HEK293 (cell line): ENCODE measurements at regions not wholly inside any gene's neighbourhood (a gene's known extent, or its start where the extent isn't known, plus 50 kb on each side); places are given as distances from the start of the nearest gene placed in this dataset.

Experiments
- GLI4 ChIP-seq: fragments of 450-650 bp; formaldehyde crosslinking; IDR thresholded peaks from 2 replicates; pipeline ENCODE4 v1.5.1; 2016; ENCODE audit warnings: missing biosample characterization, missing genetic modification characterization
- OSR2 ChIP-seq: fragments of 450-650 bp; formaldehyde crosslinking; IDR thresholded peaks from 2 replicates; pipeline ENCODE4 v1.5.1; 2016; ENCODE audit warnings: missing biosample characterization, missing genetic modification characterization
- OVOL3 ChIP-seq: fragments of 450-650 bp; formaldehyde crosslinking; IDR thresholded peaks from 2 replicates; pipeline ENCODE4 v1.5.1; 2016; ENCODE audit warnings: missing biosample characterization, missing genetic modification characterization
- PATZ1 ChIP-seq: fragments of 450-650 bp; formaldehyde crosslinking; IDR thresholded peaks from 2 replicates; pipeline ENCODE4 v1.5.1; 2016; ENCODE audit warnings: missing biosample characterization, missing genetic modification characterization
- YY1 ChIP-seq: fragments of 450-650 bp; formaldehyde crosslinking; IDR thresholded peaks from 2 replicates; pipeline ENCODE4 v1.5.1; 2018; ENCODE audit warnings: missing biosample characterization, missing genetic modification characterization
- ZBTB48 ChIP-seq: fragments of 450-650 bp; formaldehyde crosslinking; IDR thresholded peaks from 2 replicates; pipeline ENCODE4 v1.5.1; 2016; ENCODE audit warnings: missing biosample characterization, missing genetic modification characterization
- ZNF138 ChIP-seq: fragments of 450-650 bp; formaldehyde crosslinking; IDR thresholded peaks from 2 replicates; pipeline ENCODE4 v1.5.1; 2016; ENCODE audit warnings: missing biosample characterization, missing genetic modification characterization, borderline replicate concordance
- ZNF221 ChIP-seq: fragments of 450-650 bp; formaldehyde crosslinking; IDR thresholded peaks from 2 replicates; pipeline ENCODE4 v1.5.1; 2017; ENCODE audit warnings: missing biosample characterization, missing genetic modification characterization, borderline replicate concordance
- ZNF24 ChIP-seq: fragments of 450-650 bp; formaldehyde crosslinking; IDR thresholded peaks from 2 replicates; pipeline ENCODE4 v1.5.1; 2016; ENCODE audit warnings: missing biosample characterization, missing genetic modification characterization
- ZNF302 ChIP-seq: fragments of 450-650 bp; formaldehyde crosslinking; IDR thresholded peaks from 2 replicates; pipeline ENCODE4 v1.5.1; 2016; ENCODE audit warnings: missing biosample characterization, missing genetic modification characterization, low read depth
- ZNF335 ChIP-seq: fragments of 450-650 bp; formaldehyde crosslinking; conservative IDR thresholded peaks from 2 replicates; pipeline ENCODE4 v1.5.1; 2016; ENCODE audit warnings: missing biosample characterization, missing genetic modification characterization
- ZNF362 ChIP-seq: fragments of 450-650 bp; formaldehyde crosslinking; IDR thresholded peaks from 2 replicates; pipeline ENCODE4 v1.5.1; 2016; ENCODE audit warnings: missing biosample characterization, missing genetic modification characterization
- ZNF398 ChIP-seq: fragments of 450-650 bp; formaldehyde crosslinking; IDR thresholded peaks from 2 replicates; pipeline ENCODE4 v1.5.1; 2017; ENCODE audit warnings: missing biosample characterization, missing genetic modification characterization
- ZNF423 ChIP-seq: fragments of 450-650 bp; formaldehyde crosslinking; IDR thresholded peaks from 2 replicates; pipeline ENCODE4 v1.5.1; 2016; ENCODE audit warnings: missing biosample characterization, missing genetic modification characterization
- ZNF626 ChIP-seq: fragments of 450-650 bp; sonication (Bioruptor Pico); formaldehyde crosslinking; IDR thresholded peaks from 2 replicates; pipeline ENCODE4 v1.5.1; 2018; ENCODE audit warnings: missing biosample characterization, missing genetic modification characterization, inconsistent platforms
- ZNF768 ChIP-seq: fragments of 450-650 bp; formaldehyde crosslinking; IDR thresholded peaks from 2 replicates; pipeline ENCODE4 v1.5.1; 2018; ENCODE audit warnings: missing biosample characterization, mild to moderate bottlenecking, missing genetic modification characterization
- ZNF837 ChIP-seq: fragments of 450-650 bp; formaldehyde crosslinking; IDR thresholded peaks from 2 replicates; pipeline ENCODE4 v1.5.1; 2016; ENCODE audit warnings: missing biosample characterization, missing genetic modification characterization
- TF ChIP-seq, protein P1 (sequence below): fragments of 450-650 bp; formaldehyde crosslinking; IDR thresholded peaks from 2 replicates; pipeline ENCODE4 v1.5.1; 2016; ENCODE audit warnings: missing biosample characterization, missing genetic modification characterization, low read depth
- TF ChIP-seq, protein P2 (sequence below): fragments of 450-650 bp; formaldehyde crosslinking; IDR thresholded peaks from 2 replicates; pipeline ENCODE4 v1.5.1; 2016; ENCODE audit warnings: missing biosample characterization, missing genetic modification characterization
- TF ChIP-seq, protein P3 (sequence below): fragments of 450-650 bp; formaldehyde crosslinking; IDR thresholded peaks from 2 replicates; pipeline ENCODE4 v1.5.1; 2016; ENCODE audit warnings: missing biosample characterization, missing genetic modification characterization, borderline replicate concordance

GRCh38 chr10:50991456-50992355, 82.6 kb upstream of the PRKG1 start (continued):
- TF ChIP-seq, protein P1, sequence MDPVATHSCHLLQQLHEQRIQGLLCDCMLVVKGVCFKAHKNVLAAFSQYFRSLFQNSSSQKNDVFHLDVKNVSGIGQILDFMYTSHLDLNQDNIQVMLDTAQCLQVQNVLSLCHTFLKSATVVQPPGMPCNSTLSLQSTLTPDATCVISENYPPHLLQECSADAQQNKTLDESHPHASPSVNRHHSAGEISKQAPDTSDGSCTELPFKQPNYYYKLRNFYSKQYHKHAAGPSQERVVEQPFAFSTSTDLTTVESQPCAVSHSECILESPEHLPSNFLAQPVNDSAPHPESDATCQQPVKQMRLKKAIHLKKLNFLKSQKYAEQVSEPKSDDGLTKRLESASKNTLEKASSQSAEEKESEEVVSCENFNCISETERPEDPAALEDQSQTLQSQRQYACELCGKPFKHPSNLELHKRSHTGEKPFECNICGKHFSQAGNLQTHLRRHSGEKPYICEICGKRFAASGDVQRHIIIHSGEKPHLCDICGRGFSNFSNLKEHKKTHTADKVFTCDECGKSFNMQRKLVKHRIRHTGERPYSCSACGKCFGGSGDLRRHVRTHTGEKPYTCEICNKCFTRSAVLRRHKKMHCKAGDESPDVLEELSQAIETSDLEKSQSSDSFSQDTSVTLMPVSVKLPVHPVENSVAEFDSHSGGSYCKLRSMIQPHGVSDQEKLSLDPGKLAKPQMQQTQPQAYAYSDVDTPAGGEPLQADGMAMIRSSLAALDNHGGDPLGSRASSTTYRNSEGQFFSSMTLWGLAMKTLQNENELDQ = no peak
- TF ChIP-seq ZNF423 (peak; percentile 78), OVOL3 (tag by site-specific recombination) (no peak), ZNF398 (tag by site-specific recombination) (0 out of 2 replicates have a peak, but pooled peaks have one; percentile 9), ZNF24 (tag by site-specific recombination) (0 out of 2 replicates have a peak, but pooled peaks have one; percentile 39), ZNF362 (tag by site-specific recombination) (no peak), ZNF768 (tag by site-specific recombination) (no peak), GLI4 (tag by site-specific recombination) (no peak), ZNF626 (tag by site-specific recombination) (no peak), ZBTB48 (peak; percentile 86), OSR2 (tag by site-specific recombination) (no peak), ZNF837 (tag by site-specific recombination) (no peak), YY1 (tag by site-specific recombination) (no peak), ZNF221 (tag by site-specific recombination) (no peak), PATZ1 (tag by site-specific recombination) (peak; percentile 59; the same call in 1 of the 2 replicates), ZNF138 (tag by site-specific recombination) (no peak), ZNF302 (tag by site-specific recombination) (no peak), ZNF335 (peak; percentile 69)
- TF ChIP-seq, protein P2, sequence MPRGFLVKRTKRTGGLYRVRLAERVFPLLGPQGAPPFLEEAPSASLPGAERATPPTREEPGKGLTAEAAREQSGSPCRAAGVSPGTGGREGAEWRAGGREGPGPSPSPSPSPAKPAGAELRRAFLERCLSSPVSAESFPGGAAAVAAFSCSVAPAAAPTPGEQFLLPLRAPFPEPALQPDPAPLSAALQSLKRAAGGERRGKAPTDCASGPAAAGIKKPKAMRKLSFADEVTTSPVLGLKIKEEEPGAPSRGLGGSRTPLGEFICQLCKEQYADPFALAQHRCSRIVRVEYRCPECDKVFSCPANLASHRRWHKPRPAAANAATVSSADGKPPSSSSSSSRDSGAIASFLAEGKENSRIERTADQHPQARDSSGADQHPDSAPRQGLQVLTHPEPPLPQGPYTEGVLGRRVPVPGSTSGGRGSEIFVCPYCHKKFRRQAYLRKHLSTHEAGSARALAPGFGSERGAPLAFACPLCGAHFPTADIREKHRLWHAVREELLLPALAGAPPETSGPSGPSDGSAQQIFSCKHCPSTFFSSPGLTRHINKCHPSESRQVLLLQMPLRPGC (tag by site-specific recombination) = no peak; the same call in 1 of the 2 replicates
- TF ChIP-seq, protein P3, sequence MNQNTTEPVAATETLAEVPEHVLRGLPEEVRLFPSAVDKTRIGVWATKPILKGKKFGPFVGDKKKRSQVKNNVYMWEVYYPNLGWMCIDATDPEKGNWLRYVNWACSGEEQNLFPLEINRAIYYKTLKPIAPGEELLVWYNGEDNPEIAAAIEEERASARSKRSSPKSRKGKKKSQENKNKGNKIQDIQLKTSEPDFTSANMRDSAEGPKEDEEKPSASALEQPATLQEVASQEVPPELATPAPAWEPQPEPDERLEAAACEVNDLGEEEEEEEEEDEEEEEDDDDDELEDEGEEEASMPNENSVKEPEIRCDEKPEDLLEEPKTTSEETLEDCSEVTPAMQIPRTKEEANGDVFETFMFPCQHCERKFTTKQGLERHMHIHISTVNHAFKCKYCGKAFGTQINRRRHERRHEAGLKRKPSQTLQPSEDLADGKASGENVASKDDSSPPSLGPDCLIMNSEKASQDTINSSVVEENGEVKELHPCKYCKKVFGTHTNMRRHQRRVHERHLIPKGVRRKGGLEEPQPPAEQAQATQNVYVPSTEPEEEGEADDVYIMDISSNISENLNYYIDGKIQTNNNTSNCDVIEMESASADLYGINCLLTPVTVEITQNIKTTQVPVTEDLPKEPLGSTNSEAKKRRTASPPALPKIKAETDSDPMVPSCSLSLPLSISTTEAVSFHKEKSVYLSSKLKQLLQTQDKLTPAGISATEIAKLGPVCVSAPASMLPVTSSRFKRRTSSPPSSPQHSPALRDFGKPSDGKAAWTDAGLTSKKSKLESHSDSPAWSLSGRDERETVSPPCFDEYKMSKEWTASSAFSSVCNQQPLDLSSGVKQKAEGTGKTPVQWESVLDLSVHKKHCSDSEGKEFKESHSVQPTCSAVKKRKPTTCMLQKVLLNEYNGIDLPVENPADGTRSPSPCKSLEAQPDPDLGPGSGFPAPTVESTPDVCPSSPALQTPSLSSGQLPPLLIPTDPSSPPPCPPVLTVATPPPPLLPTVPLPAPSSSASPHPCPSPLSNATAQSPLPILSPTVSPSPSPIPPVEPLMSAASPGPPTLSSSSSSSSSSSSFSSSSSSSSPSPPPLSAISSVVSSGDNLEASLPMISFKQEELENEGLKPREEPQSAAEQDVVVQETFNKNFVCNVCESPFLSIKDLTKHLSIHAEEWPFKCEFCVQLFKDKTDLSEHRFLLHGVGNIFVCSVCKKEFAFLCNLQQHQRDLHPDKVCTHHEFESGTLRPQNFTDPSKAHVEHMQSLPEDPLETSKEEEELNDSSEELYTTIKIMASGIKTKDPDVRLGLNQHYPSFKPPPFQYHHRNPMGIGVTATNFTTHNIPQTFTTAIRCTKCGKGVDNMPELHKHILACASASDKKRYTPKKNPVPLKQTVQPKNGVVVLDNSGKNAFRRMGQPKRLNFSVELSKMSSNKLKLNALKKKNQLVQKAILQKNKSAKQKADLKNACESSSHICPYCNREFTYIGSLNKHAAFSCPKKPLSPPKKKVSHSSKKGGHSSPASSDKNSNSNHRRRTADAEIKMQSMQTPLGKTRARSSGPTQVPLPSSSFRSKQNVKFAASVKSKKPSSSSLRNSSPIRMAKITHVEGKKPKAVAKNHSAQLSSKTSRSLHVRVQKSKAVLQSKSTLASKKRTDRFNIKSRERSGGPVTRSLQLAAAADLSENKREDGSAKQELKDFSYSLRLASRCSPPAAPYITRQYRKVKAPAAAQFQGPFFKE (tag by site-specific recombination) = no peak
